Neutrophil (primary cell): ENCODE measurements at regions not wholly inside any gene's neighbourhood (a gene's known extent, or its start where the extent isn't known, plus 50 kb on each side); places are given as distances from the start of the nearest gene placed in this dataset.

Experiments used
- H3K27ac ChIP-seq: fragments of 200-600 bp; sonication (generic); 2 replicates; pipeline ENCODE4 v1.5.1; 2016; ENCODE audit warnings: mild to moderate bottlenecking, moderate library complexity
- H3K27me3 ChIP-seq: fragments of 200-600 bp; sonication (generic); 2 replicates; pipeline ENCODE4 v1.6.0; 2016; ENCODE audit warnings: mild to moderate bottlenecking
- H3K36me3 ChIP-seq: fragments of 200-600 bp; sonication (generic); 2 replicates; pipeline ENCODE4 v1.5.1; 2017
- H3K4me1 ChIP-seq, 2 experiments: fragments of 200-600 bp in 1 of 2; sonication (generic) in 1 of 2; 1 replicate in 1 of 2; 2 replicates in 1 of 2; pipeline versions ENCODE4 v1.5.1 to v1.6.1; 2013 to 2016; ENCODE audit warnings: low read depth in 1 of 2, low read length in 1 of 2, mild to moderate bottlenecking in 1 of 2, moderate library complexity in 1 of 2; ENCODE audit not compliant: control insufficient read depth in 1 of 2, insufficient read depth in 1 of 2
- H3K4me3 ChIP-seq, 2 experiments: fragments of 200-600 bp in 1 of 2; sonication (generic) in 1 of 2; 1 replicate in 1 of 2; 2 replicates in 1 of 2; pipeline ENCODE4 v1.5.1; 2013 to 2016; ENCODE audit warnings: low read depth in 1 of 2, low read length in 1 of 2, mild to moderate bottlenecking in 1 of 2, moderate library complexity in 1 of 2
- H3K9me3 ChIP-seq: fragments of 200-600 bp; sonication (generic); 2 replicates; pipeline ENCODE4 v1.5.1; 2016
- CTCF ChIP-seq: fragments of 200-600 bp; sonication (generic); IDR thresholded peaks from 2 replicates; pipeline ENCODE4 v1.5.1; 2016; ENCODE audit warnings: antibody characterized with exemption

- no peak for TF ChIP-seq CTCF
- Histone ChIP-seq H3K27me3 (peaks cover 4% of the 10 kb centered on the region), H3K36me3 (no peaks in the 10 kb centered on the region), H3K4me3 (no peak overlapping the region), H3K4me1 (no peaks in the 10 kb centered on the region), H3K27ac (no peak overlapping the region), H3K9me3 (no peaks in the 10 kb centered on the region)
Measured at GRCh38 chr1:37244815-37245214, 210.5 kb upstream of the GRIK3 start.

GRCh38 chr1:37246631-37247030 is 212.3 kb upstream of the GRIK3 start:
- Histone ChIP-seq H3K36me3 (no peaks in the 10 kb centered on the region), H3K4me1 (no peaks in the 10 kb centered on the region), H3K27ac (no peak overlapping the region), H3K9me3 (no peaks in the 10 kb centered on the region), H3K4me3 (no peak overlapping the region), H3K27me3 (peaks cover 7% of the 10 kb centered on the region)
- no peak for TF ChIP-seq CTCF

GRCh38 chr1:37250371-37250770 is 216.1 kb upstream of the GRIK3 start:
- no peak for TF ChIP-seq CTCF
- Histone ChIP-seq H3K4me1 (no peaks in the 10 kb centered on the region), H3K36me3 (no peaks in the 10 kb centered on the region), H3K9me3 (no peaks in the 10 kb centered on the region), H3K27ac (no peak overlapping the region), H3K27me3 (peaks cover 23% of the 10 kb centered on the region), H3K4me3 (no peak overlapping the region)

- Histone ChIP-seq H3K4me3 (no peak overlapping the region), H3K9me3 (no peaks in the 10 kb centered on the region), H3K27ac (no peak overlapping the region), H3K36me3 (no peaks in the 10 kb centered on the region), H3K4me1 (no peaks in the 10 kb centered on the region), H3K27me3 (peaks cover 39% of the 10 kb centered on the region)
- no peak for TF ChIP-seq CTCF
Measured at GRCh38 chr1:37255136-37255795, 219.1 kb upstream of the ZC3H12A start.

GRCh38 chr1:37255868-37256267 is 218.5 kb upstream of the ZC3H12A start:
- H3K27me3 ChIP-seq: peaks cover 37% of the 10 kb centered on the region
- no peak for TF ChIP-seq CTCF
- H3K4me3 ChIP-seq: no peak overlapping the region
- H3K36me3 ChIP-seq: no peaks in the 10 kb centered on the region
- no peak overlapping the region for H3K27ac ChIP-seq
- H3K9me3 ChIP-seq: no peaks in the 10 kb centered on the region
- H3K4me1 ChIP-seq: no peaks in the 10 kb centered on the region
